ENCODE measurements at regions not wholly inside any gene's neighbourhood (a gene's known extent, or its start where the extent isn't known, plus 50 kb on each side); places are given as distances from the start of the nearest gene placed in this dataset.
"Not testable (repeated sequence)": the region's sequence is repeated elsewhere in the genome, so short reads cannot be mapped to it uniquely, and the experiment has no call there.

- Histone ChIP-seq H3K4me1 (ENCODE audit: control insufficient read depth in 1 of 2, insufficient read depth in 2 of 2, low read length in 2 of 2) (peaks cover 25 to 27% of the 10 kb centered on the region in 2 donors), H3K36me3 (ENCODE audit: control insufficient read depth in 1 of 2, insufficient read depth in 2 of 2, low read length in 2 of 2) (no peaks in the 10 kb centered on the region), H3K4me3 (ENCODE audit: low read depth in 1 of 2, low read length in 2 of 2) (no peak overlapping the region), H3K27ac (ENCODE audit: low read depth, low read length) (no peak overlapping the region), H3K9me3 (ENCODE audit: control insufficient read depth in 1 of 2, low read length in 2 of 2) (no peaks in the 10 kb centered on the region), H3K9ac (ENCODE audit: low read depth in 1 of 2, low read length in 2 of 2) (no peak overlapping the region), H3K27me3 (ENCODE audit: control insufficient read depth in 1 of 2, insufficient read depth in 2 of 2, low read length in 2 of 2) (no peaks in the 10 kb centered on the region)
These were observed 56.9 kb upstream of the MRTFB start for GRCh38 chr16:14014284-14014625.

GRCh38 chr16:14015033-14015432, 56.1 kb upstream of the MRTFB start:
- H3K4me3 ChIP-seq (ENCODE audit: low read depth in 1 of 2, low read length in 2 of 2), result peak overlapping the region; percentile 46 to 58
- no peak overlapping the region for H3K27ac ChIP-seq (ENCODE audit: low read depth, low read length)

GRCh38 chr16:14015461-14015860, 55.7 kb upstream of the MRTFB start:
- H3K4me1 ChIP-seq (ENCODE audit: control insufficient read depth in 1 of 2, insufficient read depth in 2 of 2, low read length in 2 of 2), result peaks cover 25 to 27% of the 10 kb centered on the region in 2 donors
- no peak overlapping the region for H3K27ac ChIP-seq (ENCODE audit: low read depth, low read length)

More at GRCh38 chr16:14015033-14015432, 56.1 kb upstream of the MRTFB start:
- peak overlapping the region in 1 of 2 donors; percentile 23 for H3K9ac ChIP-seq (ENCODE audit: low read depth in 1 of 2, low read length in 2 of 2)
- H3K36me3 ChIP-seq (ENCODE audit: control insufficient read depth in 1 of 2, insufficient read depth in 2 of 2, low read length in 2 of 2), result no peaks in the 10 kb centered on the region
- H3K27me3 ChIP-seq (ENCODE audit: control insufficient read depth in 1 of 2, insufficient read depth in 2 of 2, low read length in 2 of 2), result no peaks in the 10 kb centered on the region
- H3K4me1 ChIP-seq (ENCODE audit: control insufficient read depth in 1 of 2, insufficient read depth in 2 of 2, low read length in 2 of 2), result peaks cover 25 to 27% of the 10 kb centered on the region in 2 donors
- H3K9me3 ChIP-seq (ENCODE audit: control insufficient read depth in 1 of 2, low read length in 2 of 2), result no peaks in the 10 kb centered on the region

GRCh38 chr16:14015948-14016347, 55.2 kb upstream of the MRTFB start:
- peak overlapping the region; percentile 46 to 58 for H3K4me3 ChIP-seq (ENCODE audit: low read depth in 1 of 2, low read length in 2 of 2)
- peaks cover 25 to 27% of the 10 kb centered on the region in 2 donors for H3K4me1 ChIP-seq (ENCODE audit: control insufficient read depth in 1 of 2, insufficient read depth in 2 of 2, low read length in 2 of 2)

More at GRCh38 chr16:14015461-14015860, 55.7 kb upstream of the MRTFB start:
- H3K9ac ChIP-seq (ENCODE audit: low read depth in 1 of 2, low read length in 2 of 2), result peak overlapping the region in 1 of 2 donors; percentile 23
- H3K9me3 ChIP-seq (ENCODE audit: control insufficient read depth in 1 of 2, low read length in 2 of 2), result no peaks in the 10 kb centered on the region
- H3K36me3 ChIP-seq (ENCODE audit: control insufficient read depth in 1 of 2, insufficient read depth in 2 of 2, low read length in 2 of 2), result no peaks in the 10 kb centered on the region
- peak overlapping the region; percentile 46 to 58 for H3K4me3 ChIP-seq (ENCODE audit: low read depth in 1 of 2, low read length in 2 of 2)
- no peaks in the 10 kb centered on the region for H3K27me3 ChIP-seq (ENCODE audit: control insufficient read depth in 1 of 2, insufficient read depth in 2 of 2, low read length in 2 of 2)

GRCh38 chr16:14016362-14016761, 54.8 kb upstream of the MRTFB start:
- H3K4me1 ChIP-seq (ENCODE audit: control insufficient read depth in 1 of 2, insufficient read depth in 2 of 2, low read length in 2 of 2), result peaks cover 25 to 27% of the 10 kb centered on the region in 2 donors
- H3K9ac ChIP-seq (ENCODE audit: low read depth in 1 of 2, low read length in 2 of 2); H3K9me3 ChIP-seq (ENCODE audit: control insufficient read depth in 1 of 2, low read length in 2 of 2); H3K4me3 ChIP-seq (ENCODE audit: low read depth in 1 of 2, low read length in 2 of 2); H3K27me3 ChIP-seq (ENCODE audit: control insufficient read depth in 1 of 2, insufficient read depth in 2 of 2, low read length in 2 of 2); H3K36me3 ChIP-seq (ENCODE audit: control insufficient read depth in 1 of 2, insufficient read depth in 2 of 2, low read length in 2 of 2); H3K27ac ChIP-seq (ENCODE audit: low read depth, low read length): not testable (repeated sequence)

More at GRCh38 chr16:14015948-14016347, 55.2 kb upstream of the MRTFB start:
- Histone ChIP-seq H3K9me3 (ENCODE audit: control insufficient read depth in 1 of 2, low read length in 2 of 2) (no peaks in the 10 kb centered on the region), H3K36me3 (ENCODE audit: control insufficient read depth in 1 of 2, insufficient read depth in 2 of 2, low read length in 2 of 2) (no peaks in the 10 kb centered on the region), H3K27me3 (ENCODE audit: control insufficient read depth in 1 of 2, insufficient read depth in 2 of 2, low read length in 2 of 2) (no peaks in the 10 kb centered on the region), H3K9ac (ENCODE audit: low read depth in 1 of 2, low read length in 2 of 2) (peak overlapping the region in 1 of 2 donors; percentile 23), H3K27ac (ENCODE audit: low read depth, low read length) (no peak overlapping the region)

- Histone ChIP-seq H3K27ac (ENCODE audit: low read depth, low read length) (no peak overlapping the region), H3K4me3 (ENCODE audit: low read depth in 1 of 2, low read length in 2 of 2) (no peak overlapping the region), H3K27me3 (ENCODE audit: control insufficient read depth in 1 of 2, insufficient read depth in 2 of 2, low read length in 2 of 2) (no peaks in the 10 kb centered on the region), H3K36me3 (ENCODE audit: control insufficient read depth in 1 of 2, insufficient read depth in 2 of 2, low read length in 2 of 2) (no peaks in the 10 kb centered on the region), H3K4me1 (ENCODE audit: control insufficient read depth in 1 of 2, insufficient read depth in 2 of 2, low read length in 2 of 2) (peaks cover 23 to 26% of the 10 kb centered on the region in 2 donors), H3K9ac (ENCODE audit: low read depth in 1 of 2, low read length in 2 of 2) (no peak overlapping the region), H3K9me3 (ENCODE audit: control insufficient read depth in 1 of 2, low read length in 2 of 2) (no peaks in the 10 kb centered on the region)
These were observed 53.2 kb upstream of the MRTFB start for GRCh38 chr16:14017886-14018285.

GRCh38 chr16:14018851-14019250, 52.3 kb upstream of the MRTFB start:
- no peak overlapping the region for H3K4me3 ChIP-seq (ENCODE audit: low read depth in 1 of 2, low read length in 2 of 2)
- H3K27me3 ChIP-seq (ENCODE audit: control insufficient read depth in 1 of 2, insufficient read depth in 2 of 2, low read length in 2 of 2), result no peaks in the 10 kb centered on the region
- no peaks in the 10 kb centered on the region for H3K36me3 ChIP-seq (ENCODE audit: control insufficient read depth in 1 of 2, insufficient read depth in 2 of 2, low read length in 2 of 2)
- H3K27ac ChIP-seq (ENCODE audit: low read depth, low read length), result no peak overlapping the region
- no peaks in the 10 kb centered on the region for H3K9me3 ChIP-seq (ENCODE audit: control insufficient read depth in 1 of 2, low read length in 2 of 2)
- H3K4me1 ChIP-seq (ENCODE audit: control insufficient read depth in 1 of 2, insufficient read depth in 2 of 2, low read length in 2 of 2), result peaks cover 13 to 16% of the 10 kb centered on the region in 2 donors
- H3K9ac ChIP-seq (ENCODE audit: low read depth in 1 of 2, low read length in 2 of 2), result no peak overlapping the region

GRCh38 chr16:14020141-14020540, 51.0 kb upstream of the MRTFB start:
- H3K4me3 ChIP-seq (ENCODE audit: low read depth in 1 of 2, low read length in 2 of 2), result no peak overlapping the region
- H3K4me1 ChIP-seq (ENCODE audit: control insufficient read depth in 1 of 2, insufficient read depth in 2 of 2, low read length in 2 of 2), result peaks cover 11 to 13% of the 10 kb centered on the region in 2 donors
- H3K36me3 ChIP-seq (ENCODE audit: control insufficient read depth in 1 of 2, insufficient read depth in 2 of 2, low read length in 2 of 2), result no peaks in the 10 kb centered on the region

More at GRCh38 chr16:14020141-14020540, 51.0 kb upstream of the MRTFB start:
- H3K9me3 ChIP-seq (ENCODE audit: control insufficient read depth in 1 of 2, low read length in 2 of 2), result no peaks in the 10 kb centered on the region
- no peak overlapping the region for H3K9ac ChIP-seq (ENCODE audit: low read depth in 1 of 2, low read length in 2 of 2)
- no peaks in the 10 kb centered on the region for H3K27me3 ChIP-seq (ENCODE audit: control insufficient read depth in 1 of 2, insufficient read depth in 2 of 2, low read length in 2 of 2)
- no peak overlapping the region for H3K27ac ChIP-seq (ENCODE audit: low read depth, low read length)
